Vagina (tissue), 2 donors: ENCODE measurements at regions not wholly inside any gene's neighbourhood (a gene's known extent, or its start where the extent isn't known, plus 50 kb on each side); places are given as distances from the start of the nearest gene placed in this dataset.

Experiments
- DNase-seq, 2 donors: peaks; one replicate each; pipeline ENCODE4 v3.0.0-alpha.2; 2017; ENCODE audit errors: extremely low spot score in 2 of 2
- H3K27ac ChIP-seq: fragments of 200-600 bp; sonication (generic); one replicate; pipeline ENCODE4 v1.5.1; 2019
- H3K27me3 ChIP-seq: fragments of 200-600 bp; sonication (generic); one replicate; pipeline ENCODE4 v1.5.1; 2019
- H3K36me3 ChIP-seq, 2 donors: fragments of 200-600 bp; sonication (generic); one replicate each; pipeline ENCODE4 v1.5.1; 2017 to 2019
- H3K4me1 ChIP-seq: fragments of 200-600 bp; sonication (generic); one replicate; pipeline ENCODE4 v1.5.1; 2019
- H3K4me3 ChIP-seq, 2 donors: fragments of 200-600 bp; sonication (generic); 1 replicate in 1 of 2; 2 replicates in 1 of 2; pipeline ENCODE4 v1.5.1; 2016 to 2019
- H3K9me3 ChIP-seq: fragments of 200-600 bp; sonication (generic); one replicate; pipeline ENCODE4 v1.5.1; 2019
- CTCF ChIP-seq, 3 experiments: fragments of 450-650 bp in 2 of 3; fragments of 200-600 bp in 1 of 3; sonication (generic) in 1 of 3; IDR thresholded peaks; one replicate each; pipeline ENCODE4 v1.5.1; 2017 to 2019; ENCODE audit warnings: antibody characterized with exemption in 3 of 3, mild to moderate bottlenecking in 2 of 3, moderate library complexity in 2 of 3
- POLR2A ChIP-seq, 2 donors: fragments of 450-650 bp; IDR thresholded peaks; one replicate each; pipeline ENCODE4 v1.6.1; 2017; ENCODE audit warnings: antibody characterized with exemption in 2 of 2, mild to moderate bottlenecking in 2 of 2, moderate library complexity in 2 of 2
- POLR2AphosphoS5 ChIP-seq, 2 donors: sonication (generic); formaldehyde crosslinking; IDR thresholded peaks; one replicate each; pipeline ENCODE4 v1.9.0; 2017; ENCODE audit warnings: antibody characterized with exemption in 2 of 2, mild to moderate bottlenecking in 2 of 2, low read depth in 1 of 2; ENCODE audit not compliant: insufficient read depth in 1 of 2
- intact Hi-C: fragments of 100-400 bp; cut with DNase I; formaldehyde crosslinking; loops from one replicate; pipeline ENCODE4 v1.15.1; 2023

- Histone ChIP-seq H3K4me3 (no peak overlapping the region), H3K27ac (no peak overlapping the region), H3K36me3 (no peaks in the 10 kb centered on the region), H3K9me3 (no peaks in the 10 kb centered on the region), H3K27me3 (no peaks in the 10 kb centered on the region), H3K4me1 (no peaks in the 10 kb centered on the region)
- intact Hi-C loops, result no loop called here
- no peak for DNase-seq
- TF ChIP-seq POLR2A (IDR thresholded peaks at IDR 0.05) (no peak), CTCF (IDR thresholded peaks at IDR 0.05) (no peak), POLR2AphosphoS5 (IDR thresholded peaks at IDR 0.05; ENCODE audit: insufficient read depth in 1 of 2, low read depth in 1 of 2) (no peak)
Observed at GRCh38 chr16:59400830-59401229, 666.7 kb upstream of the GOT2 start.

- intact Hi-C loops, result no loop called here
- no peaks in the 10 kb centered on the region for H3K4me1 ChIP-seq
- DNase-seq, result no peak
- no peak for TF ChIP-seq POLR2AphosphoS5 (IDR thresholded peaks at IDR 0.05; ENCODE audit: insufficient read depth in 1 of 2, low read depth in 1 of 2)
- TF ChIP-seq CTCF (IDR thresholded peaks at IDR 0.05), result no peak
- no peak for TF ChIP-seq POLR2A (IDR thresholded peaks at IDR 0.05)
- H3K27me3 ChIP-seq, result no peaks in the 10 kb centered on the region
- H3K27ac ChIP-seq, result no peak overlapping the region
- no peaks in the 10 kb centered on the region for H3K9me3 ChIP-seq
- H3K36me3 ChIP-seq, result no peaks in the 10 kb centered on the region
- no peak overlapping the region for H3K4me3 ChIP-seq
Observed at GRCh38 chr16:59397638-59398037, 663.5 kb upstream of the GOT2 start.

- Histone ChIP-seq H3K27me3 (no peaks in the 10 kb centered on the region), H3K36me3 (no peaks in the 10 kb centered on the region), H3K27ac (no peak overlapping the region), H3K4me3 (no peak overlapping the region), H3K9me3 (no peaks in the 10 kb centered on the region), H3K4me1 (no peaks in the 10 kb centered on the region)
- TF ChIP-seq POLR2AphosphoS5 (IDR thresholded peaks at IDR 0.05; ENCODE audit: insufficient read depth in 1 of 2, low read depth in 1 of 2), result no peak
- intact Hi-C loops, result no loop called here
- no peak for DNase-seq
Observed at GRCh38 chr16:59394526-59394925, 660.4 kb upstream of the GOT2 start.

GRCh38 chr16:59392911-59393310 is 658.8 kb upstream of the GOT2 start:
- no peak for DNase-seq
- H3K27ac ChIP-seq, result no peak overlapping the region
- H3K4me1 ChIP-seq, result no peaks in the 10 kb centered on the region
- H3K9me3 ChIP-seq, result no peaks in the 10 kb centered on the region
- intact Hi-C loops, result no loop called here
- no peak overlapping the region for H3K4me3 ChIP-seq
- TF ChIP-seq POLR2A (IDR thresholded peaks at IDR 0.05), result no peak
- no peak for TF ChIP-seq CTCF (IDR thresholded peaks at IDR 0.05)
- TF ChIP-seq POLR2AphosphoS5 (IDR thresholded peaks at IDR 0.05; ENCODE audit: insufficient read depth in 1 of 2, low read depth in 1 of 2), result no peak
- no peaks in the 10 kb centered on the region for H3K36me3 ChIP-seq
- H3K27me3 ChIP-seq, result no peaks in the 10 kb centered on the region

GRCh38 chr16:59391617-59392364 is 657.7 kb upstream of the GOT2 start:
- intact Hi-C loops, result no loop called here
- Histone ChIP-seq H3K36me3 (no peaks in the 10 kb centered on the region), H3K4me1 (no peaks in the 10 kb centered on the region), H3K27me3 (no peaks in the 10 kb centered on the region), H3K9me3 (no peaks in the 10 kb centered on the region), H3K4me3 (no peak overlapping the region), H3K27ac (no peak overlapping the region)
- TF ChIP-seq POLR2A (IDR thresholded peaks at IDR 0.05) (no peak), CTCF (IDR thresholded peaks at IDR 0.05) (no peak), POLR2AphosphoS5 (IDR thresholded peaks at IDR 0.05; ENCODE audit: insufficient read depth in 1 of 2, low read depth in 1 of 2) (no peak)
- DNase-seq, result no peak
